Mesothelial cell of epicardium (in vitro differentiated cells): ENCODE measurements at regions not wholly inside any gene's neighbourhood (a gene's known extent, or its start where the extent isn't known, plus 50 kb on each side); places are given as distances from the start of the nearest gene placed in this dataset.
"Not testable (repeated sequence)": the region's sequence is repeated elsewhere in the genome, so short reads cannot be mapped to it uniquely, and the experiment has no call there.

ENCODE experiments used
- DNase-seq, 2 experiments: peaks; one replicate each; pipeline ENCODE4 v3.0.0; 2021; ENCODE audit warnings: low spot score in 2 of 2; ENCODE audit not compliant: unreplicated experiment in 2 of 2
- H3K27ac Mint-ChIP-seq: 2 replicates; pipeline ENCODE4 v1.8.0; 2021; ENCODE audit warnings: mixed read lengths
- H3K27me3 Mint-ChIP-seq: 2 replicates; pipeline ENCODE4 v1.8.0; 2021; ENCODE audit warnings: low read depth, mixed read lengths
- H3K36me3 Mint-ChIP-seq: 2 replicates; pipeline ENCODE4 v1.8.0; 2021; ENCODE audit warnings: mixed read lengths
- H3K4me1 Mint-ChIP-seq: 2 replicates; pipeline ENCODE4 v1.8.0; 2021; ENCODE audit warnings: mixed read lengths
- H3K4me3 Mint-ChIP-seq: 2 replicates; pipeline ENCODE4 v1.8.0; 2021; ENCODE audit warnings: mild to moderate bottlenecking, moderate library complexity, mixed read lengths
- H3K9me3 Mint-ChIP-seq: 2 replicates; pipeline ENCODE4 v1.8.0; 2021; ENCODE audit warnings: mixed read lengths
- TF ChIP-seq, protein P1 (sequence below): fragments of 200-600 bp; sonication (generic); IDR thresholded peaks from one replicate; pipeline ENCODE4 v1.5.0; 2021; ENCODE audit warnings: antibody characterized with exemption; ENCODE audit not compliant: unreplicated experiment

DNA sequence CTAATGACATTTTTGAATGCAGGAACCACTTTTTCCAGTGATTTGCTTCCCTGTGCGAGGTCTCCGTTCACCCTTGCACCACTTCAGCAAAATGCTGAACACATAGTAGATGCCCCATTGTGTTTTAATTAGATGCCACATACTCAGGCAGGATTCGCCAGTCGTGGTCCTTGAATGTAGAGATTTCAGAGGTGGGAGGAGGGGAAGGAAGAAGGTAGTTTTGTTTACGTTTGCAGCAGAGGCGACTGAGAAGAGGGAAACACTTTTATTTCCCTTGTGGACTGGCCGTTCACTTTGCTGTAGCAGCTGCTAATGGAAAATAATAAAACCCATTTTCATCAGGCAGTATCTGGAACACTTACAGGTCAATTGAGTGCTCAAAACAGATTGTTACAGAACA lies 262.8 kb upstream of the TBL1XR1 start:
- no peaks in the 10 kb centered on the region for H3K9me3 Mint-ChIP-seq
- H3K4me1 Mint-ChIP-seq: peaks cover 27% of the 10 kb centered on the region
- TF ChIP-seq, protein P1, sequence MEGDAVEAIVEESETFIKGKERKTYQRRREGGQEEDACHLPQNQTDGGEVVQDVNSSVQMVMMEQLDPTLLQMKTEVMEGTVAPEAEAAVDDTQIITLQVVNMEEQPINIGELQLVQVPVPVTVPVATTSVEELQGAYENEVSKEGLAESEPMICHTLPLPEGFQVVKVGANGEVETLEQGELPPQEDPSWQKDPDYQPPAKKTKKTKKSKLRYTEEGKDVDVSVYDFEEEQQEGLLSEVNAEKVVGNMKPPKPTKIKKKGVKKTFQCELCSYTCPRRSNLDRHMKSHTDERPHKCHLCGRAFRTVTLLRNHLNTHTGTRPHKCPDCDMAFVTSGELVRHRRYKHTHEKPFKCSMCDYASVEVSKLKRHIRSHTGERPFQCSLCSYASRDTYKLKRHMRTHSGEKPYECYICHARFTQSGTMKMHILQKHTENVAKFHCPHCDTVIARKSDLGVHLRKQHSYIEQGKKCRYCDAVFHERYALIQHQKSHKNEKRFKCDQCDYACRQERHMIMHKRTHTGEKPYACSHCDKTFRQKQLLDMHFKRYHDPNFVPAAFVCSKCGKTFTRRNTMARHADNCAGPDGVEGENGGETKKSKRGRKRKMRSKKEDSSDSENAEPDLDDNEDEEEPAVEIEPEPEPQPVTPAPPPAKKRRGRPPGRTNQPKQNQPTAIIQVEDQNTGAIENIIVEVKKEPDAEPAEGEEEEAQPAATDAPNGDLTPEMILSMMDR: no peak
- H3K27me3 Mint-ChIP-seq: no peaks in the 10 kb centered on the region
- H3K4me3 Mint-ChIP-seq: no peak overlapping the region
- no peak overlapping the region for H3K27ac Mint-ChIP-seq
- no peak for DNase-seq
- H3K36me3 Mint-ChIP-seq: peaks cover 1% of the 10 kb centered on the region

DNA sequence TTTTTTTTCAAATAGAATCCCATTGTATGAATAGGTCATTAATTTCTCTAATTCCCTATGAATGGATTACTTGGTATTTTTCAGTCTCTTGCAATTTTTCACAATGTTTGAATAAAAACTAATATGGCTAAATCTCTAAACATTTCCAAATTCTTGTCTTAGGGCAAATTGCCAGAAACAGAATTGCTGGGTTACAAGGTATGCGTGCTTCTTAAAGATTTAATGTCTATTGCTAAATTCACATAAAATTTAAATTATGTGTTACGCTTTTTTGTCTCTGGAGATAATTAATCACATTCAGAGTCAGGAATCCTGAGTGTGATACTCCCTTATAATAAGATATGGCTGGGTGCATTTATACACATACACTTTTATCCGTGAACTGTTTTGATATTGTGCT lies 264.5 kb upstream of the TBL1XR1 start:
- H3K27ac Mint-ChIP-seq: peak overlapping the region; percentile 48
- H3K9me3 Mint-ChIP-seq: peaks cover 7% of the 10 kb centered on the region
- TF ChIP-seq, protein P1: no peak
- no peak for DNase-seq
- no peaks in the 10 kb centered on the region for H3K36me3 Mint-ChIP-seq
- peaks cover 23% of the 10 kb centered on the region for H3K4me1 Mint-ChIP-seq
- no peak overlapping the region for H3K4me3 Mint-ChIP-seq
- no peaks in the 10 kb centered on the region for H3K27me3 Mint-ChIP-seq

DNA sequence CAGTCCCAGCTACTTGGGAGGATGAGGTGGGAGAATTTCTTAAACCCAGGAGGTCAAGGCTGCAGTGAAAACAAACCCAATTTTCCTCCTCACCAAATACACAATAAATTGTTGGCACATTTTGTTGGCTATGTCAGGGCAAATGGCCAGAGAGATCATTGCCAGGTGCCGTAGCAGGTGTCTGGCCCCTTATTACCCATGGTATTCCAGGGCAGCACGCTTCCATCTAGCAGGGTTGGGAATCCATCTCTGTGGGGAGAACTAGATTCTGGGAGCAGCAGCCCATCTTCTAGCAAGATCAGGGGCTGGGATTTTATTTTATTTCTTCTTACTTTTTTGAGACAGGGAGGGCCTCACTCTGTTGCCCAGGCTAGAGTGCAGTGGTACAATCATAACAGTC lies 266.1 kb upstream of the TBL1XR1 start:
- peaks cover 25% of the 10 kb centered on the region for H3K4me1 Mint-ChIP-seq
- H3K27me3 Mint-ChIP-seq, H3K36me3 Mint-ChIP-seq, H3K4me3 Mint-ChIP-seq, H3K9me3 Mint-ChIP-seq, H3K27ac Mint-ChIP-seq, DNase-seq: not testable (repeated sequence)

DNA sequence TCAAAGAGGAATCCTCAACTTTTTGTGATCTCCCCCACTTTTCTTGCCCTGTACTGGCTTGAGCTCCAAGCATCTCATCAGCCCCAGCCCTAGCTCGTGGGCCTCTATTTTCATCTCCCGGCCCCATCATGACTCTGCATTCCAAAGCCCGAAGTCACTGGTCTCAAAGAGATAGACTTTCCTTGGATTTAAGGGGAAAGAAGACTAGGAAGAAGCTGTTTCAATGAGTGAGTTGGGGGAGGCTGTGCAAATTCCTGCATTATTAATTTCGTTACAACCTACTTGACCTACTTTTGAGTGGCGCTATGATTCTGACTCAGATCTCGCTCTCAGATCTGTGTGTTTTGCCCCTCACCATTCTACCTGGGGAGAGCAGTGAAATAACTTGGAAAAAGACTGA lies 266.6 kb upstream of the TBL1XR1 start:
- no peak for DNase-seq
- no peaks in the 10 kb centered on the region for H3K27me3 Mint-ChIP-seq
- no peaks in the 10 kb centered on the region for H3K36me3 Mint-ChIP-seq
- H3K9me3 Mint-ChIP-seq: peaks cover 7% of the 10 kb centered on the region
- no peak overlapping the region for H3K4me3 Mint-ChIP-seq
- TF ChIP-seq, protein P1: no peak
- H3K4me1 Mint-ChIP-seq: peaks cover 28% of the 10 kb centered on the region
- H3K27ac Mint-ChIP-seq: no peak overlapping the region

DNA sequence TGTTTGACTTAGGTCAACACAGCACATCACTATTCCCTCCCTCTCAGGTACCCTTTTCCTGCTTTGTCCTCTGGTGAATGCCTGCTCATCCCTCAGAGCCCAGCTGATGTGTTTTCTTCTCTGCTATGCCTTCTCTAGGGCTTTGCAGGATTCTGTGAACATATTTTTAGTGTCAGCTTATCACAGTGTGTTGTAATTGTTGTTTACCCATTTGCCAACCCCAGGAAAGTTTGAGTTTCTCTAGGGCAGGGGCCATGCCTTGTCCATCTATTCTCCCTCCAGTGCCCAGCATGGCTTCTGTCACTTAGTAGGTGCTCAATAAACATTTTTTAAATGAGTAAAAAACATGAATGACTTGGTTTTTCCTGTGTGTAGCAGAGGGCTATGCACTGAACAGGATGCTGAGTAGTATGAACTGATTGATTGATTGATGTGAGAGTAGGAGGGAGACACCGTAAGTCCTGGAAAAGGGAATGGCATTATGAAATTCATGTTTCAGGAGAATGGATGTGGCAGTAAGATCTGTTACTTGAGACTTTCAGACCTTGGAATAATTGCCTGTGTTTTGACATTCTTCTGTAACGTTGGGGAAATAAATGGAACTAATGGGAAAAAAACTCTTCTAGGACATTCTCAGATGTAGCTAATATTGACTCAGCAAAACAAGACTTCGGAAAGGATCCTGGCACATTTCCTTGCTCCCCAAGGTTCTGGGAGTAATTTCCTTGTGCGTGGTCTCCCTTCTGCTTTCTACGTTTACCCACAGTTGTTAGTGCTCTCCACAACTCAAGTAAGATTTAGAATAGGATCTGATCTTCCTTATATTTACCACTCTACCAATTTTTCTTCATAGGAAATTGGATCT lies 267.3 kb upstream of the TBL1XR1 start:
- H3K36me3 Mint-ChIP-seq: no peaks in the 10 kb centered on the region
- no peak for DNase-seq
- H3K27me3 Mint-ChIP-seq: no peaks in the 10 kb centered on the region
- no peak overlapping the region for H3K27ac Mint-ChIP-seq
- H3K4me3 Mint-ChIP-seq: no peak overlapping the region
- peaks cover 7% of the 10 kb centered on the region for H3K9me3 Mint-ChIP-seq
- peaks cover 35% of the 10 kb centered on the region for H3K4me1 Mint-ChIP-seq
- TF ChIP-seq, protein P1: no peak

DNA sequence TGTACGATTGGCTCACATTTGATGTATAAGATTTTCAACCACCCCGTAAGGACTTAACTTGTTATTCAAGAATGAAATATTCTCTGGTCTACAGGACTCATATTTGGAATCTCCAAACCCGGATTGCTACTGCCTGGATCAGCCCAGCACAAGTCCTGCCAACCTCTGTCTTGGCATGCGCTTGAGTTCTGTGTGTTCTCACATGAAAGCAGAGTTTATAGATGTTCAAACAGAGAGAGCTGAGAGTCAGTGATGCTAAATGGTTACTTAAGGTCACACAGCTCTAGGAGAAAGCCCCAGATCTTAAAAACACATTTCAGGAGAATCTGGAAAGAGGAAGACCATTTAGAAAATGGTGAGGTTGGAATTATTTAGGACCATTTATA lies 268.0 kb upstream of the TBL1XR1 start:
- TF ChIP-seq, protein P1: no peak
- DNase-seq: no peak
- Mint-ChIP-seq H3K9me3 (peaks cover 7% of the 10 kb centered on the region), H3K27me3 (no peaks in the 10 kb centered on the region), H3K27ac (no peak overlapping the region), H3K4me1 (peaks cover 41% of the 10 kb centered on the region), H3K4me3 (no peak overlapping the region), H3K36me3 (no peaks in the 10 kb centered on the region)
